ENCODE measurements at regions not wholly inside any gene's neighbourhood (a gene's known extent, or its start where the extent isn't known, plus 50 kb on each side); places are given as distances from the start of the nearest gene placed in this dataset.
A peak's percentile ranks its signal among the peaks of the same experiment; 100 is the strongest.

DNA sequence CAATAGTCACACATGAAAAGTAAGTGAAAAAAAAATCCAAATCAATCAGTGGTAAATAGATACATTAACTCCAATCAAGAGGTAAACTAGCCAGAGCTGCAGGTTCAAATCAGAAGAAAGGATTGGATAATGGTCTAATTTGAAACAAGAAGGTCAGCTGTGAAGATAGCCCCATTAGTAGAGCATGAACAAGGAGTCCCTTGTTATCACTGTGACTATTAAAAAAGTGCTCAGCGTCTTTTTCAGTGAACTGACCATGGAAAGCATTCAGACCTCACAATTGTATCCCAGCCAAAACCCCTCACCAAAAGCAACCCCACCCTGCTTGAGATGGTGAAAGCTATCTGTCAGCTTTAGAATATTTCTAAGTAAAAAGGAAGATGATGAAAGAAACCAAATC lies 125.0 kb upstream of the EGLN3 start:
- DNase-seq, result no peak
- Mint-ChIP-seq H3K4me1 (no peaks in the 10 kb centered on the region), H3K36me3 (no peaks in the 10 kb centered on the region), H3K4me3 (no peak overlapping the region), H3K27me3 (peaks cover 0 to 2% of the 10 kb centered on the region in 2 donors), H3K9me3 (peaks cover 0 to 6% (median 3%) of the 10 kb centered on the region in 5 donors), H3K27ac (no peak overlapping the region)
- Histone ChIP-seq H3K4me1 (ENCODE audit: insufficient read depth, low read length) (no peaks in the 10 kb centered on the region), H3K27ac (ENCODE audit: low read depth, low read length) (no peak overlapping the region), H3K27me3 (ENCODE audit: insufficient read depth, low read length, poor library complexity, severe bottlenecking) (no peaks in the 10 kb centered on the region), H3K36me3 (ENCODE audit: insufficient read depth, low read length) (no peaks in the 10 kb centered on the region), H3K4me3 (ENCODE audit: low read length) (no peak overlapping the region), H3K9me3 (ENCODE audit: low read length) (no peaks in the 10 kb centered on the region)
- CTCF ChIA-PET, result no interaction called here
- POLR2A ChIA-PET, result no interaction called here

DNA sequence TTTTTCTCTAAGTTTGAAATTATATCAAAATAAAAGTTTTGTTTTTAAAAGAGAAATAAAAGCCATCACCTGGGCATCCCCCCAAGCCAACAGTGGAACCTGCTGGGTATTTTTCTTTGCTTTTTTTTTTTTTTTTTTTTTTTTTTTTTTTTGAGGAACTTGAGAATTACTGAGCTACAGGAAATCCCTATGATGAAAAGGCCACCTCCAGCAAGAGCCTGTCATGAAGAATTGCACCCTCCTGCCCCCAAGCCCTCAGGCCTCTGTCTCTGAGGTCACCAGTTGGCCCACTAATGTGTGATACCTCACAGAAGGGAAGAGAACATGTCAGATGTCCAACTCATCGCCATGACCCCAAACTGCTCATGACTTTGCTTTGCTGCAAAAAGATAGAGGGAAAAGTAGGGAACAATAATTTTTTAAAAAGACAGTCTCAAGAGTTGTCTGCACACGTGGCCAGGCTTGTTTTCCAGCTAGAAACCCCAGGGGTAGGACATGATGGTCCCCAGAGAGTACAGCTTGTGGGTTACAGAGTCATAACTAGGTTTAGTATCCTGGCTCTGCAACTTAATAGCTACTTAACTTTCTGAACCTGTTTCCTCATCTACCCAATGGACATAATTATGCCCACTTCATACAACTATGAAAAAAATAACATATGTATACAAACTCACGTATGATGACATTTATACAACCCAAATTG lies 124.3 kb upstream of the EGLN3 start:
- H3K27ac ChIP-seq (ENCODE audit: low read depth, low read length), result no peak overlapping the region
- no peak for DNase-seq
- H3K9me3 Mint-ChIP-seq, result peaks cover 0 to 6% (median 3%) of the 10 kb centered on the region in 5 donors
- CTCF ChIA-PET, result no interaction called here
- no peak overlapping the region for H3K4me3 Mint-ChIP-seq
- no peaks in the 10 kb centered on the region for H3K36me3 ChIP-seq (ENCODE audit: insufficient read depth, low read length)
- H3K27me3 ChIP-seq (ENCODE audit: insufficient read depth, low read length, poor library complexity, severe bottlenecking), result no peaks in the 10 kb centered on the region
- H3K4me1 ChIP-seq (ENCODE audit: insufficient read depth, low read length), result no peaks in the 10 kb centered on the region
- H3K27me3 Mint-ChIP-seq, result peaks cover 0 to 2% of the 10 kb centered on the region in 2 donors
- no peaks in the 10 kb centered on the region for H3K4me1 Mint-ChIP-seq
- no peak overlapping the region for H3K4me3 ChIP-seq (ENCODE audit: low read length)
- peak overlapping the region in 1 of 8 donors; percentile 15 for H3K27ac Mint-ChIP-seq
- H3K36me3 Mint-ChIP-seq, result no peaks in the 10 kb centered on the region
- no peaks in the 10 kb centered on the region for H3K9me3 ChIP-seq (ENCODE audit: low read length)
- POLR2A ChIA-PET, result no interaction called here

DNA sequence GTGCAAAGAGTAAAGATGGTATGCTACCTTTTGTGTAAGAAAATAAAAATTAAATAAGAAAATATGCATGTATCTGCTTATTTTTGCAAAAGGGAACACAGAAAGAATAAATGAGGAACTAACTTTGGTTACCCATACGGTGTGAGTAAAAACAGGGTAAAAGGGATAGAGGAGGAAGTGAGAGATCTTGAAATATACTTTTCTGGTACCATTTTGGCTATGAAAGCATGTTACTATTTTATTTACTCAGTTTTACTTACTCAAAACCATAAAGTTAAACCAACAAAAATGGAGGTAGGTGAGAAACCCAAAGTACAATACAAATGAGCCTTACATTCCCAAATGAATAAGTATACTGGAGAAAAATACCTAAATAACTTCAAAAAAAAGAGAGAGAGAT lies 122.0 kb upstream of the EGLN3 start:
- Histone ChIP-seq H3K27me3 (ENCODE audit: insufficient read depth, low read length, poor library complexity, severe bottlenecking) (no peaks in the 10 kb centered on the region), H3K36me3 (ENCODE audit: insufficient read depth, low read length) (no peaks in the 10 kb centered on the region), H3K27ac (ENCODE audit: low read depth, low read length) (no peak overlapping the region), H3K4me1 (ENCODE audit: insufficient read depth, low read length) (no peaks in the 10 kb centered on the region), H3K4me3 (ENCODE audit: low read length) (no peak overlapping the region), H3K9me3 (ENCODE audit: low read length) (no peaks in the 10 kb centered on the region)
- Mint-ChIP-seq H3K4me3 (no peak overlapping the region), H3K4me1 (no peaks in the 10 kb centered on the region), H3K27me3 (peaks cover 0 to 2% of the 10 kb centered on the region in 2 donors), H3K9me3 (peaks cover 0 to 6% (median 3%) of the 10 kb centered on the region in 5 donors), H3K27ac (no peak overlapping the region), H3K36me3 (no peaks in the 10 kb centered on the region)
- ChIA-PET CTCF (no interaction called here), POLR2A (no interaction called here)
- DNase-seq, result no peak

DNA sequence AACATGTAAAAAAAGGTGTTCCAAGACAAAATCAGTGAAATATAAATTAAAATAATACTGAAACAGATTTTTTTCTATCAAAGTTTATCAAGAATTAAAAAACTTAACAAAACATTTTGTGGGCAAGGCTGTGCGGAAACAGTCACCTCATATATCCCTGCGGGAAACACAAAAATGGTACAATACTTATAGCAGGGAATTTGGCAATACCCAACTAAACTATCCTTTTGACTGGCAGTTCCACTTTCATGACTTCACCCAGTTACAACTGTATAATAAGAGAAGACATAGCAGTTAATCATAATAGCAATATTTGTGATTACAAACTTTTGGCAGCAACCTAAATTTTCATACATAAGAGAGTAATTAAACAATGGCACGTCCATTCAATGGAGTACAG lies 121.5 kb upstream of the EGLN3 start:
- Histone ChIP-seq H3K4me3 (ENCODE audit: low read length) (no peak overlapping the region), H3K9me3 (ENCODE audit: low read length) (no peaks in the 10 kb centered on the region), H3K4me1 (ENCODE audit: insufficient read depth, low read length) (no peaks in the 10 kb centered on the region), H3K27ac (ENCODE audit: low read depth, low read length) (no peak overlapping the region), H3K36me3 (ENCODE audit: insufficient read depth, low read length) (no peaks in the 10 kb centered on the region), H3K27me3 (ENCODE audit: insufficient read depth, low read length, poor library complexity, severe bottlenecking) (no peaks in the 10 kb centered on the region)
- no peaks in the 10 kb centered on the region for H3K4me1 Mint-ChIP-seq
- ChIA-PET POLR2A (no interaction called here), CTCF (no interaction called here)
- peaks cover 0 to 6% (median 4%) of the 10 kb centered on the region in 5 donors for H3K9me3 Mint-ChIP-seq
- no peak for DNase-seq
- no peaks in the 10 kb centered on the region for H3K27me3 Mint-ChIP-seq
- no peak overlapping the region for H3K4me3 Mint-ChIP-seq
- no peaks in the 10 kb centered on the region for H3K36me3 Mint-ChIP-seq
- no peak overlapping the region for H3K27ac Mint-ChIP-seq

DNA sequence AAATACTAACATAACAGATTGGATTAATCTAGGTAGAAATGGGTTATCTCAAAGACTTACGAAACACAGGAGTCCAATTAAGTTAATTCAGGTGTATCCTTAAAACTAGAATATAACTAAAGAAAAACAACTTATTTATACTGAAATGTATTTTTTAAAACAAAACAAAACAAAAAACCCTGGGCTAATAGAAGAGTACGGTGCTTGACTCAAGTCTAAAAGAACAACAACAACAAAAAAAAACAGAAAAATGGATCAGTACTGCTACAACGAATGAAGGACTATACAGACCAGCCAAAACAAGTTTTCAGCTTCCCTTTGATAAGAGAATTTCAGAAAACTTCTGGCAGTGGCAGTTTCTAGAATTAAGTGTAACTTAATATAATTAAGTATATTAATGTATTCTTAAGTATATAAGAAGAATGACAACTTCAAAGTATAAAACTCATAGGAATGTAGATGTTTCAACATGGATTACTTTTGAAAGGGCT lies 120.1 kb upstream of the EGLN3 start:
- Mint-ChIP-seq H3K4me3 (no peak overlapping the region), H3K9me3 (peaks cover 0 to 6% (median 4%) of the 10 kb centered on the region in 5 donors), H3K36me3 (no peaks in the 10 kb centered on the region), H3K27me3 (no peaks in the 10 kb centered on the region), H3K27ac (no peak overlapping the region), H3K4me1 (no peaks in the 10 kb centered on the region)
- Histone ChIP-seq H3K4me1 (ENCODE audit: insufficient read depth, low read length) (no peaks in the 10 kb centered on the region), H3K9me3 (ENCODE audit: low read length) (no peaks in the 10 kb centered on the region), H3K36me3 (ENCODE audit: insufficient read depth, low read length) (no peaks in the 10 kb centered on the region), H3K27me3 (ENCODE audit: insufficient read depth, low read length, poor library complexity, severe bottlenecking) (no peaks in the 10 kb centered on the region), H3K27ac (ENCODE audit: low read depth, low read length) (no peak overlapping the region), H3K4me3 (ENCODE audit: low read length) (no peak overlapping the region)
- CTCF ChIA-PET, result no interaction called here
- DNase-seq, result no peak
- POLR2A ChIA-PET, result no interaction called here

DNA sequence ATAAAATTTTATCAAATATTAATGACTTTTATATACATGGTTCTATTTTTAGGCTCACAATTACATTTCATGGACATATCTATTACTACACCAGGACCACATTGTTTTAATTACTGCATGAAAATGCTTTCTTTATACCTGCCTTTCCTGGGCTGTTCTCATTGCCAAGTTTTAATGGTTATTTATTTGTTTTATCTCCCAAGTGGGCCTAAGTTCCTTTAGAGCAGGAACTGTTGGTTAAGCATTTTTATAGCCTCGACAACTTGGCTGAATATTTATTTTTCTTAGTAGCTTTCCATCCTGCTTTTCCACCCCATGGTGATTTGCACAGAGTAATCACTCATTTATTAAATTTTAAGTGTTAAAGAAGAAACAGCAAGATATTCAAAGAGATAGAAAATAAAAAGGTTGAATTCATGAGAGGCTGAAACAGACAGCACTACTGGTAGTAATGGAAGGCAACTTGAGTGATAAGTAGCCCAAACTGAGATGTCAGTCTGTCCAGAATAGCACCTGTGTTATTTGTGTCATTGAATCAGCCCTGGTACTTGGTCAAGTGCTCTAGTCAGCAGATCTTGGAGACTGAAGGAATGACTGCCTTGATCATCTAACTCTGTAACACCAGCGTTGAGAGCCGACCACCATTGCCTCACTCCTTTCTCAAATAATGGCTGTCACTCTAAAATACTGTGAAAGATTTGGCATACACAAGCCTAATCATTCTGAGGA lies 119.1 kb upstream of the EGLN3 start:
- no peak for DNase-seq
- no peaks in the 10 kb centered on the region for H3K4me1 Mint-ChIP-seq
- H3K27me3 Mint-ChIP-seq, result no peaks in the 10 kb centered on the region
- Histone ChIP-seq H3K36me3 (ENCODE audit: insufficient read depth, low read length) (no peaks in the 10 kb centered on the region), H3K27ac (ENCODE audit: low read depth, low read length) (no peak overlapping the region), H3K4me1 (ENCODE audit: insufficient read depth, low read length) (no peaks in the 10 kb centered on the region), H3K4me3 (ENCODE audit: low read length) (no peak overlapping the region), H3K27me3 (ENCODE audit: insufficient read depth, low read length, poor library complexity, severe bottlenecking) (no peaks in the 10 kb centered on the region), H3K9me3 (ENCODE audit: low read length) (no peaks in the 10 kb centered on the region)
- H3K27ac Mint-ChIP-seq, result no peak overlapping the region
- POLR2A ChIA-PET, result no interaction called here
- CTCF ChIA-PET, result no interaction called here
- H3K4me3 Mint-ChIP-seq, result no peak overlapping the region
- H3K9me3 Mint-ChIP-seq, result peaks cover 0 to 6% (median 4%) of the 10 kb centered on the region in 5 donors
- H3K36me3 Mint-ChIP-seq, result no peaks in the 10 kb centered on the region

DNA sequence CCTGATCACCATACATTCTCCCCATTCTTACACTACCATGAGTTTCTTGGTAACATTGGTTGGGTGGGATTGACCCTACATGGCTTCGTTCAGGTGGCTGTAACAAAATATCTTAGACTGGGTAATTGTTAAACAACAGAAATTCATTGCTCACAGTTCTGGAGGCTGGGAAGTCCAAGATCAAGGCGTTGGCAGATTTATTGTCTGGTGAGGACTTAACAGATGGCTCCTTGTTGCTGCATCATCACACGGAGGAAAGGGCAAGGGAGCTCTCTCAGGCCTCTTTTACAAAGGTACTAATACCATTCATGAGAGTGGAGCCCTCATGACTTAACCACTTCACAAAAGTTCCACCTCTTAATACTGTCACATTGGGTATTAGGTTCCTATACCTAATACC lies 116.7 kb upstream of the EGLN3 start:
- Histone ChIP-seq H3K27me3 (ENCODE audit: insufficient read depth, low read length, poor library complexity, severe bottlenecking) (no peaks in the 10 kb centered on the region), H3K4me1 (ENCODE audit: insufficient read depth, low read length) (no peaks in the 10 kb centered on the region), H3K4me3 (ENCODE audit: low read length) (no peak overlapping the region), H3K27ac (ENCODE audit: low read depth, low read length) (no peak overlapping the region), H3K9me3 (ENCODE audit: low read length) (no peaks in the 10 kb centered on the region), H3K36me3 (ENCODE audit: insufficient read depth, low read length) (no peaks in the 10 kb centered on the region)
- Mint-ChIP-seq H3K9me3 (peaks cover 0 to 6% (median 4%) of the 10 kb centered on the region in 5 donors), H3K27ac (no peak overlapping the region), H3K4me3 (no peak overlapping the region), H3K27me3 (no peaks in the 10 kb centered on the region), H3K4me1 (no peaks in the 10 kb centered on the region), H3K36me3 (no peaks in the 10 kb centered on the region)
- DNase-seq, result no peak
- POLR2A ChIA-PET, result no interaction called here
- CTCF ChIA-PET, result interaction anchor here (0.7 kb wide), 1 partner anchor 16 kb away, joined by 3 read pairs; no protein-coding TSS in a partner anchor

DNA sequence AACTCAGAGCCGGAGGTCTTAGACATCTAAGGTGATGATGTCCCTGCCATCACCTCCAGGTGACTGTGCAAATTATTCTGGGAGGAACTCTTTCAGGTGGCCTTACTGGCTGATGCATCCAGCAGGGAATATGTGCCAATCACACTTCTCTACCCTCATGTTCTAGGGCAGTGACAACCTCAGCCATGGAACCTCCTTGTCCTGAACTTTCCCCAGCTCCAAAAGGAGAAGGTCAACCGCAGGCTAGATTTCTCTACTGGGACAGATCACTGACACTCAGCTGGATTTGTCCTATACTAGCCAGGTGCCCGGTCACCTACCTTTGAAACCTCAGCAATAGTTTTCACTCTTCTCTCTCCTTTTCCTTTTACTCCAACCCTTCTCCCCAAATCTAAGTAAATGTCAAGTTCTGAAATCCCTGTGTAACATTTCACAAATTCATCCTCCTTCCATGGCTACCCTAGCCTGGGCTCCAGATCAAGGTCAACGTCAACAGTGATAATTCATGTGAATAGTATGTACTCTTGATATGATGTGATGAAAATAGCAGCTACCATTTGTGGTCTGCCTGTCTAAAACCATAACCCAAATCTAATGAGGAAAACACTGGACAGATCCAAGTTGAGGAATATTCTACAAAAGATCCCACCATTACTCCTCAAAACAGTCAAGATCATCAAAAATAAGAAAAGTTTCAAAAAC lies 115.0 kb upstream of the EGLN3 start:
- Mint-ChIP-seq H3K4me3 (no peak overlapping the region), H3K27me3 (peaks cover 0 to 6% of the 10 kb centered on the region in 2 donors), H3K36me3 (no peaks in the 10 kb centered on the region), H3K27ac (no peak overlapping the region), H3K4me1 (peaks cover under 1 to 2% (median 1%) of the 10 kb centered on the region in 3 donors), H3K9me3 (peaks cover 0 to 3% (median 0%) of the 10 kb centered on the region in 5 donors)
- ChIA-PET CTCF (no interaction called here), POLR2A (no interaction called here)
- Histone ChIP-seq H3K27ac (ENCODE audit: low read depth, low read length) (no peak overlapping the region), H3K9me3 (ENCODE audit: low read length) (no peaks in the 10 kb centered on the region), H3K27me3 (ENCODE audit: insufficient read depth, low read length, poor library complexity, severe bottlenecking) (no peaks in the 10 kb centered on the region), H3K4me1 (ENCODE audit: insufficient read depth, low read length) (no peaks in the 10 kb centered on the region), H3K4me3 (ENCODE audit: low read length) (no peak overlapping the region), H3K36me3 (ENCODE audit: insufficient read depth, low read length) (no peaks in the 10 kb centered on the region)
- no peak for DNase-seq

All from CD8-positive, alpha-beta memory T cell (primary cell).